Stimulated activated CD8-positive, alpha-beta memory T cell treated with anti-CD3 and anti-CD28 coated beads, Interleukin-15, amount 100 ng/mL, for 48 hours (primary cell): ENCODE measurements at regions not wholly inside any gene's neighbourhood (a gene's known extent, or its start where the extent isn't known, plus 50 kb on each side); places are given as distances from the start of the nearest gene placed in this dataset.

ENCODE experiments used
- DNase-seq, 2 donors: peaks; one replicate each; pipeline ENCODE4 v3.0.0-alpha.2; 2020; ENCODE audit warnings: low read depth in 2 of 2

DNA sequence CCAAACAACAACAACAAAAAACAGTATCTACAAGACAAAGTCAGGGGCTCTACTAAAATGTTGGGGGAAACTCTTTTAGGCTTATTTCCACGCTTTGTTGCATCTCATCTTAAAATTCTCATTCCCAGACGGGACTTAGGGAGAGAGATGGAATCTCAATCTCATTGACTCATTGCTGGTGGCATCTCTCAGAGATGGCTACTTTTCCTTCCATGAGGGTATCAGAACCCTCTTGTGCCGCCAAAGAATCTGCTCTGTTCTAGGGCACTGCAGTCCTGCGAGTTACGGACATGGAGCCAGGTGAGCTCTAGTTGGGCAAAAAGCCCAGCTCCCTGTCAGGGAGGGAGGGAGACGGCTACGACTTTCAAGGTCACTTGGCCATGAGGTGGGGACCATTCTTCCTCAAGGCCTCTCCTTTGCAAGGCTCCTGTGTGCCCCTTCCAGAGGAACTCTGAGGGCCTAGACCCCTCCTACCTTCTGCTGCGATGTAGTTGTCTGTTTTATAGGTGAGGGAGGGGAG lies 68.0 kb downstream of the MYCN start:
- DNase-seq: no peak

DNA sequence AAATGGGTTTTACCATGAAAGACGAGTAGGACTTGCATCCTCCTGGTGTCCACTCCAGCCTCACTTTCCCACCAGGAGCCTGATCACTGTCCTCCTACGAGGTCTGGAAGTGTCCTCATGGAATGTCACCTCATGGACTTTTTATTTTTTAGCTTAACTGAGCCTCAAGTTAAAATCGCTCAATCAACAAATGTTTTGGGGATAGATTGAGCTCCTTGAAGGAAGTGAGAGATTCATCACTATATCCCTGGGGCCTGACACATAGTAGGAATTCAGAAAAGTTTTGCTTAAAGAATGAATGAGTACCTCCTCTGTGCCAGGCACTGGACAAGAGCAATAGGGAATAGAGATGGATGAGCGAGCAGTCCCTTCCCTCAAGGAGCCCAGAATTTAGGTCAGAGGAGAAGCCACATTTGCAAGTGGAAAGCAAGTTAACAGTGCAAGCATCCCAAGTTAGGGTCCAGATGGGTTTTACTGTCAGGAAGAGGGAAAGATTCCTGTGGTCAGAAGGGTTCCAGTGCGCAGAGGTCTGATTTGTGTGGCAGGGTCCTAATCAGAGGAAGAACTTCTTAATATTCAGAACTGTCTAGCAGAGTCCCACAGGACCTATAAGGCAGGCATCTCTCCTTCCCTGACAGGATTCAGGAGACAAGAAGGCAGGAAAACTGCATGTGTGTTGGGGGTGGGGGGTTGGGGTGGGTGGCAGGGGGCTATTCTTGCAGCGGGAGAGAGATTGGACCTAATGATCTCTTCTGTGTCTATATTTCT lies 67.0 kb downstream of the MYCN start:
- DNase-seq: no peak

DNA sequence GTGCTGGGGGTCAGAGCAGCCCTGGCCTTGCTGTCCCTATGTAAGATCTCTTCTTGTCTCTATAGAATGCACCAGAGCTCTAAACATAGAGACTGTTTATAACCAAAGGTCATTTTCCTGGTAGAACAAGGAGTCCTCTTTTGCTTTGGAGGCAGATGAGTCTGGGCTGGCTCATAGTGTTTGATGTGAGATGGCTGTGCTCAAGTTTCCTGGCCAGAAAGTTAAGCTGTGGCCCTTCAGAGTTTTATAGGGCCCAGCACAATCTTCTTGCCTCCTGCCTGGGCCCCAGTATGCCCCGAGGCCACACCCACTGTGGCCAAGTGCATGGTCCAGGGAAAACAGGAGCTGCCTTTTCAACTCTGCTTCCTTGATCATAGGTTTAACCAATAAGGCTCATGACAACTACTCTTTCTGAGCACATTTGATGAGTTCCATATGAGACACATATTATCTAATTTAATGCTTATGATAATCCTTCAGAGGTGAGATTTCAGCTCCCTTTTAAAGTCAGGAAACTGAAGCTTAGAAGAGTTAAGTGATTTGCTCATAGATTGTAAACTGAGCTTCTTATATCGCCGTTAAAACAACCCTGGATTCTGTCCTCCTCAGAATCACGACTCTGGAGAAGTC lies 66.3 kb downstream of the MYCN start:
- no peak for DNase-seq

DNA sequence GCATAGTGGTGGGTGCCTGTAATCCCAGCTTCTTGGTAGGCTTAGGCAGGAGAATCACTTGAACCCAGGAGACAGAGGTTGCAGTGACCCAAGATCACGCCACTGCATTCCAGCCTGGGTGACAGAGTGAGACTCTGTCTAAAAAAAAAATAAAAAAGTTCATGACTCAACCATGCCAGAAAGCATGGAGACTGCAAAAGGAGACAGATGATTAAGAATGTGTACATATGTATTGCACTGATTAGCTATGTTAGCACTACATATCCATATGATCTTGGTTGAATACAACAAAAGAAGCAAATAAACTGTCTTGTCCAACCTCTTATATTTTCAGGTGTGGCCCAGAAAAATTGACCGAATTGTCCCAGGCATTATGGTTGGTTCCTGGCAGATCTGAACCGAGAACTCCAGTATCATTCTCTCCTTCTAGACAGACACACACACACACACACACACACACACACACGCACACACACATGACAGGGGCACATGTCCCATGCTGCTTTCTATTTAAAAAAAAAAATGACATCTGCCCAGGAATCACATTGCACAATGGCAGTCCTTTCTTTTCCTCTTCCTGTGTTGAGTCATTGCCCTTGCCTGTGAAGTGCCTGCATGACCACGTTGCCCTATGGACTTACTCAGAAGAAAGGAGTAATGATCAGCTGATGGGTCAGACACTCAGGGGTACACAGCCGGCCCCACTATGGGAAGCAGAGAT lies 65.6 kb downstream of the MYCN start:
- DNase-seq: no peak

DNA sequence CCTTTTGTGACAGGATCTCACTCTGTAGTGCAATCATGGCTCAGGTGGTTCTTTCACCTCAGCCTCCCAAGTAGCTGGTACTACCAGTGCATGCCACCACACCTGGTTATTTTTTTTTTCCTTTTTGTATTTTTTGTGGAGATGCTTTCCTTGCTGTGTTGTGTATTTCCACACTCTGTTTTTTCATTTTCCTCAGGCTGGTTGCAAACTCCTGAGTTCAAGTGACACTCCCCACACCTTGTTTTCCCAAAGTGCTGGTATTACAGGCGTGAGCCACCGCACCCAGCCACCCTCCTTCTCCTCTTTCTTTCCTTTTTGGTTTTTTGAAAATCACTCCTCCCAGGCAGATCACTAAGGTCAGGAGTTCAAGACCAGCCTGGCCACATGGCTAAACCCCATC lies 65.0 kb downstream of the MYCN start:
- no peak for DNase-seq

DNA sequence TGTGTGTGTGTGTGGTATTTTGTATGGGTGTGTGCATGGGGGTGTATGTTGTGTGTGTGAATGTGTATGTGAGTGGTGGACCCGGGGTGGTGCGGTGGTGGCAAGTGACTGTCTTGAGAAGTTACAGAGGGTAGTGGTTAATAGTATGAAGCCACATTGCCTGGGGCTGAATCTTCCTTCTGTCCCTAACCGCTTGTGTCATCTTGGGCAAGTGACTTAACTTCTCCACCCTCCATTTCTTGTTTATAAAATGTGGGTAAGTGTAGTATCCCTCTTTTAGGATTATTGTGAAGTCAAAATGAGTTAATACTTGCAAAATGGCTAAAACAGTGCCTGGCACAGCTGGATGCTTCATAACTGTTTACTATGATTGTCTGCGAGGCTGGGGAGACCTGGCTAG lies 63.5 kb downstream of the MYCN start:
- DNase-seq: no peak

DNA sequence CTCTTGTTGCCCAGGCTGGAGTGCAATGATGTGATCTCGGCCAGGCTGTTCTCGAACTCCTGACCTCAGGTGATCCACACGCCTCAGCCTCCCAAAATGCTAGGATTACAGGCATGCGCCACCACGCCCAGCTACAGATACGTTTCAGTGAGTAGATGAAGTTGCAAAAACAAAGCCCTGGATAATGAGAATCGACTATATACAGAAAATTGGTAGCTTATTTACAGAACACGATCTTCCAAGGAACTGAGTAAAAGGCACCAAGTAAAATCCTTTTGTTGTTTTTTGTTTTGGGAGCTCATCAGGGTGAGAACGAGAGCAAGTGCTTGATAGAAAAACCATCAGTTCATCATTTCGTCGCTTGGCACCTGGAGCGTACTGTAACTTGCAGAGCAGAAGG lies 62.8 kb downstream of the MYCN start:
- DNase-seq: no peak

DNA sequence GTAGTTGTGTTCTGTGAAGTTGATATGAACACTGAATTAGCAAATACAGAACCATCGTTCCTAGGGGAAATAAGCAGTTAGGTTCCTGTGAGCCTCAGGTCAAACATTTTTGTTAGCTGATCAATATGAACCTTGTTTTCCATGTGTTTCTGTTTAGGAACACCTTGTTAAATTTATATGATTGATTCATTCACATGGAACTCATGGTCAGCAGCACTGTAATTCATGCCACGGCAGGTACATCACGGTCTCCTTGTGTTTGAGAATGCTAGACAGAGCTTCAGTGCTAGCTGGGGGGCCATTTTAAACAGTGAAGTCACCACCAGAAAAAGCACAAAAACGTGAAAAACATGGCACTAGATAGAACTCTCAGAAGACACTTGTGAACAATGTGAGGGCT lies 62.2 kb downstream of the MYCN start:
- DNase-seq: no peak

DNA sequence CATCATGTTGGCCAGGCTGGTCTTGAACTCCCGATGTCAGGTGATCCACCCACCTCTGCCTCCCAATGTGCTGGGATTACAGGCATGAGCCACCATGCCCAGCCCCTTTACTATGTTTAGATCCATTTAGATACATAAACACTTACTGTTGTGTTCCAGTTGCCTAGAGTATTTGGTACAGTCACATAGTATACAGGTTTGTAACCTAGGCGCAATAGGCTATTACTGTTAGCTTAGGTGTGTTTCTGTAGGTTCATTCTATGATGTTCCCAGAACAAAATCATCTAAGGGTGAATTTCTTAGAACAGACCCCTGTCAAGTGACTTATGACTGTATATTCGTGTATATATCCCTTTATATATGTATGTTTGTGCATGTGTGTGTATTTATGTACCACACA lies 61.8 kb downstream of the MYCN start:
- DNase-seq: no peak

DNA sequence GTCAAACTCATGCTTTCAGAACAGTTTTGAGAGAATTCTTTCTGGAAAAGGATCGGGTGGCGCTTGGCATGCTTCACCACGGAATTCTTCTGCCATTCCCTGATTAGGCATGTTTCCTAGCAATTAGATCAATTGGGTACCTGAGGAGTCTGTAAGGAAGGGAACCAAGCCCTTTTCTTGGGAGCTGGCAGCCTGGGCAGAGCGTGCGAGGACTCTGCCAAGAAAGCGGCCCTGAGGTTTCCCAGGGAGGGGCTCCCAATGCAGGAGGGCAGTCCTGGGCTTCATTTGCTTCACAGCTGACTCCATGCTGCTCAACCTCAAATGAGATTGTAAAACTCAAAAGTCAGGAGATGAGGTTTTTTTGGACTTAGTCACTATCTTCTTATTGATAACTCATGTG lies 60.3 kb downstream of the MYCN start:
- no peak for DNase-seq

DNA sequence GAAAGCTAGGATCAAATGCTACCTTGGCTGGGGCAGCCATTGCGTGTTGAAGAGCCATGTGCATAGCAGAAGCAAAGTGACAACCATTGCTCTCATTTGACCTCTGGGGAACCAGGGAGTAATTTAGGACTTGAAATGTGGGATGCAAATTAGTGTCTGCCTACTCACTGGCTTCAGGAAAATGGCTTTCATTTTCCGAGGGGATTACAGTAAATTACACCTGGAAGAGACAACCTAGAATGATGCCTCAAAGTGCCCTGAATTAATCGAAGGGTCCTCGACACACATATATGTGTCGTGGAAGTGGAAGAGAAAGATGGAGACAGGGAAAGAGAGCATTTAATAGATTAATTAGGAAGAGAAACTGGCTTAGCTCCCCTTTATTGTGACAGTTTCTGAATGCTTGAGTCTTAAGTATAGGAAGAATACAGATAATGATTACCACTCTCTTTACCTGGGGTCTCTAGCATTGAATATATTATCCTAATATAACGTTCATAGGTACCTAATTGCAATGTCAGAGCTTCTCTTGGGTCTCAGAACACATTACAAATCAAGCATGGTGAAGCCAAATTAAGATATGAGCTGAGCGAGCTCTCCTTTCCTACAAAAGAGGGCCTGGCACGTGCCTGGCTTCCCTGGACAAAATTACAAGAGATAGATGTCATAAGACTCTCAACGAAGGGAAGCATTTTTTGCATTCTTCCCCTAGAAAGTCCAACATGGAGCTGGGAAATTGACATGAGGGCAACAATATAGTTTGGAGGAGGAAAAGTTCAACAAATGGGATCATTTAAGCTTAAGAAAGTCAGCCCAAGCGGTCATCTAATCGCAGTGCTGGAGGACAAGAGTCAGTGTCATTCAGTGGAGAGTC lies 59.5 kb downstream of the MYCN start:
- no peak for DNase-seq

DNA sequence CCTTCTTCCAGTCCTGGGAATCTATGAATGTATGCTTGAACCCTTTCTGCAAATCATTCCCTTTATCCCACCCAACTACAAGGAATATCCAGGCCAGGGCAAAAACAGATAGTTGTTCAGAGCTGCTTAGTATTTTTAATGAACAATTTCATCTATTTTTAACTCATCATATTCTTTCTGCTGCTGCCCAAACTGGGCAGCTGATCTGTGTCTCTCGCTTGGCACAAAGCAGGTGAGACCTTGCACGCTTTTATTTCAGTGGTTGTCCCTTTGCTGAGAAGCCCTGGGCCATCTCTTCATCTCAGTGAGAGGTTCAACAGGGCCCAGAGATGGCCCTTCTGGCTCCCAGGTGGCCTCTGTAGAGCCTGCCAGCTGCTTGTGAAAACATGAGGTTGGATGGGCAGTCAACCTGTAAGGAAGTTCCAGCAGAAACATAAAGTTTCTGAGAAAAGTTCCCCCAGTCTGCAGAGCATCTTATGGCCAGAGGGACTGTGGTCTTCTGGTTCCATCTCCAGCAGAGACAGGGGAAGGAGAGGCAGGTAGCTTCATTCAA lies 57.5 kb downstream of the MYCN start:
- DNase-seq: no peak

DNA sequence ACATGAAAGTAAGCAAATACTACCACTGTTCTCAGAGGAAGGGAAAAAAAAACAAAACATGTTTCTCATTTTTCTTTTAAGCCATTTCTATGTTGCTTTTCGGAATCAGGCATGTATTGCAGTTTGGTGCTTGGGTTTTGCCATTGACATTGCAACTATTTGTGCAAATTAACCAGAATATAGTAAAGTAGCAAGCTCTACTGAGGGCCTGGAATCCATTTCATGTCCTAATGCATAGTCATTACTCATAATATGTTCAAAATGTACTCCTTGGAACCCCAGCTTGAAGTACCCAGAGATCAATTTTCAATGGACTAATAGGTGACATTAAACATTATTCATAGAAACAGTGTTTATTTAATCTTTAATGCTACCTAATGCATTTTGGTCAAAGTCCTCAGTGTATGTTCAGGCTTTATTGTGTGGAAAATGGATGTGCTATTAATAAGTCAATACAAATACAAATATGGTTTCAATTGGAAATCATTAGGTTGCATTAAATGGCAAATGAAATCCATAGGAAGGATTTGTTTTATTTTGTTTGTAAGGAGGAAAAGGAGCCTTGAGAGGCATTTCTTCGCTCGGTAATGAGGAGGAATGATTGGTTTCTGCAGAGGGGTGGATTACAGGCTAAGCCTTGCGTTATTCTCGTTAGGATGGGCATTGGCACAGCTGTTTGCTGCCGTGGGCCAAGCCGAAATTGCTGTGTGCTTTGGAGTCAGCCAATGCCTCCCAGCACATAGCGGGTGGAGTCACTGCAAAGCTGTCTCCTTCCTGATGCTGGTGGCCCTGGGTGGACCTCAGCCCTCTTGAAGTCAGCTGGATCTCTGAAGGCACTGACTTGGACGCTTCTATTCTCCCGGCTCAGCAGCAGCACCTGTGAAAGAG lies 56.4 kb downstream of the MYCN start:
- DNase-seq: no peak
